Activated CD4-positive, alpha-beta T cell treated with anti-CD3 and anti-CD28 coated beads, Interleukin-2, amount 50 U/mL, for 16 hours (primary cell): ENCODE measurements at regions not wholly inside any gene's neighbourhood (a gene's known extent, or its start where the extent isn't known, plus 50 kb on each side); places are given as distances from the start of the nearest gene placed in this dataset.

ENCODE experiments used
- DNase-seq: peaks from one replicate; pipeline ENCODE4 v3.0.0-alpha.2; 2020

- no peak for DNase-seq
These were observed 373.1 kb upstream of the USP24 start for GRCh38 chr1:55588309-55588708.

DNA sequence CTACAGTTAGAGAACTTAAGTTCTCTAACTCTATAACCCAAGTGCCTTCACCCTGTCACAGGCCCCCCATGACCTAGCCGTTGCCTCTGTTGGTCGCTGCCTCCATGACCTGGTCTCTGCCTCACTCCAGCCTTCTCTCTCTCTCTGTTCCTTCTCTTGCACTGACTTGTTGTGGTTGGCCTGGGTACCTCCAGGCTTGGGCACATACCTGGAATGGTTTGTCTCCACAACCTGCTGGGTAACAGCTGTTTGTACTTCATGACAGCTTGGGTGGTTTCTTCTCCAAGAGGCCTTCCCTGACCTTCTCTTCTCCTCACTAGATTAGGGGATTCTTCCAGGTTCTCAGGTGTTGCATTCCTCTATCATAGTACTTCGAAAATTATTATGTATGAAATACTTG lies 371.6 kb upstream of the USP24 start:
- no peak for DNase-seq

- no peak for DNase-seq
These were observed 370.2 kb upstream of the USP24 start for GRCh38 chr1:55585402-55585792.

DNA sequence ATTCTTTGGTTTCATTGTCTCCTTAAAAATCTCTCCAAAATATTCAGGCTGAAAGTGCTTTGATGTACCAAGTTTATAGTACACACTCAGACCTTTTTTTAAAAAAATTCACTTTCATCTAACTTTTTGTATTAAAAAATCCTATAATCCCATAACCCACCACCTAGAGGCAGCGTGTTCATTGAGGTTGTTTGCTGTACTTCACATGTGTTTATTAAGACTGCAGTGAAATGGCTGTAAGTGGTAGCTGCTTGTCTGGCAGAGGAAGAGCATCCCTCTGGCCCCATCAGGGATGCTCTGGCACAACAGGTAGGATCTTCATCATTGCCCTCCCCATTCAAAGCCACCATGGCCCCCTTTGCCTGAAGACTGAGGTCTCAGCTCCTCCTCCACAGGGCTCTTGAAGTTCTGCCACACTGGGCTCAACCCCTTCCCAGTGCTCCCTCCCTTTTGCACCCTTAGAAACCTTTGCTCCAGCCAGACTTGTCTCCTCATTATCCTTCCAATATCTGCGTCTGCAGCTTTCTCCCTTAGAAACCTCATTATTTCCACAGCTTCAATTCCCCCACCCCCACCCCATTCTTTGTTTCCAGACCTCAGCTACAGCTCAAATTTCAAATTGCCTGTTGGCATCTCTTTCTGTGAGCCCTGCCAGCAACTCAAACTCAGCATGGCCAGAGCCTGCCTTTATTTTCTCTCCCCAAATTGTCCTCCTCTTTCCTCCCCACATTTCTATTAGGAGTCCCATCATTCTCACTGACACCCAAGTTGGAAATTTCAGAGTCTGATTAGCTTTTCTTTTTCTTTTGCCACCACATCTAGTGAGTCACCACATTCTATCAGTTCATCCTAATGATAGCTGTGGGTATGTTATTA lies 369.6 kb upstream of the USP24 start:
- DNase-seq = no peak

DNA sequence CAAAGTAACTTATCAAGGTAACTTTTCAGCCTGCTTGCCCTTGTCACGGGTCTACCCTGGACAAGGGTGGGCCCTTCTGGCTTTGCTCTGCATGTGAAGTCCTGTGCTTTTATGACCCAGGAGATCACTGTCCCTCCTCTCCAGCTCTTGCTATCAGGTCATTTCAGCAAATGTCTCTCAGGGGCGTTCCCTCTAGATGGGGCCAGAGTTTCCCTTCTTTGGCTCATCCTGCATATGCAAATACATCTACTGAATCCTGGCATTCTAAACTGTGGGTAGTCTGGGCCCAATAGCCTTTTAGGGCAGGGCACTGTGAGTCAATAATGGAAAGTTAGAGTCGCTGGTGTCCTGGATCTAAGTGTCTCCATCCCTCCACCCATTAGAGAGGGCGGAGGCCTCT lies 366.9 kb upstream of the USP24 start:
- no peak for DNase-seq

- no peak for DNase-seq
These were observed 365.7 kb upstream of the USP24 start for GRCh38 chr1:55580845-55581332.

- DNase-seq = no peak
These were observed 364.3 kb upstream of the USP24 start for GRCh38 chr1:55579332-55580001.

DNA sequence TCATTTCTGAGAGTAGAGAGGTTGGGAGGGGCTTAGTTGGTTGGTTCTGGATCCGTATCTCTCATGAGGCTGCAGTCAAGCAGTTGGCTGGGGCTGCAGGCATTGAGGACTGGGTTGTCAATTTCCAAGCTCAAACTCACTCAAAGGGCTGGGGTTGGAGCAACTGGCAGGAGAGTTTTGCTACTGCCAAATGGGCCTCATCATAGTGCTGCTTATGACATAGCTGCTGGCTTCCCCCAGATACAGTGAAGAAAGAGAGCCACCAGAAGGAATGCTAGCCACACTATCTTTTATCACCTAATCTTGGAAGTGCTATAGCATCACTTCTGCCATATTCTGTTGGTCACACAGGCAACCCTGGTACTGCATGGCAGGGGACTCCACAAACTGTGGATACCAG lies 363.5 kb upstream of the USP24 start:
- DNase-seq = no peak

GRCh38 chr1:55575571-55576279 lies 360.6 kb upstream of the USP24 start:
- no peak for DNase-seq

GRCh38 chr1:55574691-55575225 lies 359.6 kb upstream of the USP24 start:
- no peak for DNase-seq

GRCh38 chr1:55572878-55573734 lies 357.9 kb upstream of the USP24 start:
- no peak for DNase-seq

GRCh38 chr1:55571767-55572166 lies 356.6 kb upstream of the USP24 start:
- DNase-seq = no peak

DNA sequence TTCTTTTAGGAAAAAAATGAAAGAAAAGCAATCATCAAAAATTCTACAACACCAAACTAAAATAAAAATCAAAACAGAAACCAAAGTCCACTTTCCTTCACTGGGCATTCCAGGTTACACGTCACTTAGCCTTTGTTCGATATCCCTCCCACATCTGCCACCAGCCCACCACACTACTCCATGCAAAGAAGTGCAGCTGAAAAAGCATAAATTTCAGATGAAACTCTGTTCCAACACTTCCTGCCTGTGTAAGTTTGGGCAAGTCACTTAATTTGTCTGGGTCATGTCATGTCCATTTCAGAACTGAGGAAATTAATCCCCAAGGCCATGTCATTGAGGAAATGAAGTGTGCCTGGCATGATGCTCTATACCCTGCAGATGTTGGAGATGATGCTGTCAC lies 354.3 kb upstream of the USP24 start:
- DNase-seq = no peak

DNA sequence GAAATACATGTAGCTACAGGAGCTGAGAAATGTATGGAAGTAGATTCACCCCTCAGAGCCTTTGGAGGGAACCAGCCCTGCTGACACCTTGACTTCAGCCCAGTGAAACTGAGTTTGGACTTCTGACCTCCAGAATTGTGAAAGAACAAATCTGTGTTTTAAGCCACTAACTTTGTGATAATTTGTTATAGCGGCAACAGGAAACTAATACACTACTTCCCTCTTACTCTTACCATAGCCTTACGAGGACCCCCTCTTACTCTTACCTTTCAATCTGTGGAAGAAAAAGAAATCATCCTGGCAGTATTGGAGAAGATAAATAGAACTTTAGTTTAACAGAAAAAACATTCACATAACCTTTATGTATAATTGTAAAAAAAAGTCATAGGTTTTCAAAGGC lies 353.6 kb upstream of the USP24 start:
- DNase-seq = no peak

GRCh38 chr1:55560266-55560665 lies 345.1 kb upstream of the USP24 start:
- DNase-seq = no peak

DNA sequence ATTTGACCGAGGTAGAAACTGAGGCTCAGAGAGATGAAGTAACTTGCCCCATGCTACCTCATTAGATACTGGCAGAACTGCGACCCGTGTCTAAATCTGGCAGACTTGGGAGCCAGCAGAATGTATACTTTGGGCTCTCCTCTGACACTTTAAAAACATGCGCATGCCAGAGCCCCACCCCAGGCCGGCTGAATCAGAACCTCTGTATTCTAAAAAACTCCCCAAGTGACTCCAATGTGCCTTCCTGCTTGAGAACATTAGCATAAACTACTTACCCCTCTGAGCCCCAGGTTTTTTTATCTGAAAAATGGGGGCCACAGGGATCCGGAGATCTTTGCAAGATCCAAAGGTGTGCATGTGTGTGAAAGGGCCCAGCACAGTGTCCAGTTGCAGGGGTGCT lies 344.7 kb upstream of the USP24 start:
- no peak for DNase-seq

GRCh38 chr1:55559161-55559611 lies 344.0 kb upstream of the USP24 start:
- no peak for DNase-seq

- no peak for DNase-seq
These were observed 343.4 kb upstream of the USP24 start for GRCh38 chr1:55558515-55558914.

GRCh38 chr1:55555956-55556725 lies 341.0 kb upstream of the USP24 start:
- DNase-seq = no peak

DNA sequence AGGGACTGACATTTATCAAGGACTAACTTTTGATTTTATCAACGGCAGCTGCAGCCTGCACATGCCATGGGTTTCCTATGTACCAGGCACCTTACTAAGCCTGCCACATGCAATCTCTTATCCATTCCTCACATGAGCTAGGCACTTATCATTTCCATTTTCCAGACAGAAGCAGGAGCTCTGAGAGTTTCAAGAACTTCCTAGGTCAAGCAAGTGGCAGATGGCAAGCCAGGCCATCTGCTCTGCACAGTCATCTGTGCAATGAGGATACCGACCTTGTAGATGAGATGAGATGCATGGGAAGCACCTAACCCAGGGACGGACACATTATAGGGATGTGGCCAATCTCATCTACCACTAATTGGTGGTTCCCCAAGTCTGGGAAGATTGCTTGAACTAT lies 339.4 kb upstream of the USP24 start:
- DNase-seq = no peak

- no peak for DNase-seq
These were observed 337.5 kb upstream of the USP24 start for GRCh38 chr1:55552636-55553035.

GRCh38 chr1:55547405-55547804 lies 332.2 kb upstream of the USP24 start:
- no peak for DNase-seq
